Loucy (cell line): ENCODE measurements at regions not wholly inside any gene's neighbourhood (a gene's known extent, or its start where the extent isn't known, plus 50 kb on each side); places are given as distances from the start of the nearest gene placed in this dataset.

Source experiments
- EZH2phosphoT487 ChIP-seq: fragments of 200-600 bp; IDR thresholded peaks from 2 replicates; pipeline ENCODE4 v1.6.1; 2018; ENCODE audit warnings: antibody characterized with exemption, mild to moderate bottlenecking, moderate library complexity, borderline replicate concordance
- TF ChIP-seq, protein P1 (sequence below): fragments of 200-600 bp; sonication (generic); conservative IDR thresholded peaks from 2 replicates; pipeline ENCODE4 v1.5.1; 2014; ENCODE audit warnings: mild to moderate bottlenecking, antibody characterized with exemption, low read length

DNA sequence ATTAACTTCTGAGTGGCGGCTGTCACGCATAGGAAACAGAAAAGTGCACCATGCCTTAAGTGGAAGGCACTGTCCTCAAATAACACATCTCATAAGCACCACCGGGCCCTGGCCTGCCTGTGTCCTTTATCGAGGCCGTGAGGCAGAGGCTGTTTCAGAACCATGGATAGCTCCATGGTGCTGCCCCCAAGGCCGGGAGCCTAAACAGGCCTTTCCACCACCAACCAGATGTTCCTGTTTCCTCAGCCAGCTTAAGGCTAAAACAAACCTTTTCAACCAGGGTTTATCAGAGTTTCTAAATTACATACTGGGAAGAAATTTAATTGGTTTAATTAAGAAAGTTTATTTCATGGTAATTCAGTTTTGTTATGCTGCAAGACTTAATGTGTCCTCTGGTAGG lies 114.4 kb downstream of the DMRTA2 start:
- TF ChIP-seq, protein P1, sequence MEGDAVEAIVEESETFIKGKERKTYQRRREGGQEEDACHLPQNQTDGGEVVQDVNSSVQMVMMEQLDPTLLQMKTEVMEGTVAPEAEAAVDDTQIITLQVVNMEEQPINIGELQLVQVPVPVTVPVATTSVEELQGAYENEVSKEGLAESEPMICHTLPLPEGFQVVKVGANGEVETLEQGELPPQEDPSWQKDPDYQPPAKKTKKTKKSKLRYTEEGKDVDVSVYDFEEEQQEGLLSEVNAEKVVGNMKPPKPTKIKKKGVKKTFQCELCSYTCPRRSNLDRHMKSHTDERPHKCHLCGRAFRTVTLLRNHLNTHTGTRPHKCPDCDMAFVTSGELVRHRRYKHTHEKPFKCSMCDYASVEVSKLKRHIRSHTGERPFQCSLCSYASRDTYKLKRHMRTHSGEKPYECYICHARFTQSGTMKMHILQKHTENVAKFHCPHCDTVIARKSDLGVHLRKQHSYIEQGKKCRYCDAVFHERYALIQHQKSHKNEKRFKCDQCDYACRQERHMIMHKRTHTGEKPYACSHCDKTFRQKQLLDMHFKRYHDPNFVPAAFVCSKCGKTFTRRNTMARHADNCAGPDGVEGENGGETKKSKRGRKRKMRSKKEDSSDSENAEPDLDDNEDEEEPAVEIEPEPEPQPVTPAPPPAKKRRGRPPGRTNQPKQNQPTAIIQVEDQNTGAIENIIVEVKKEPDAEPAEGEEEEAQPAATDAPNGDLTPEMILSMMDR = no peak
- TF ChIP-seq EZH2phosphoT487 = no peak
